ENCODE measurements at regions not wholly inside any gene's neighbourhood (a gene's known extent, or its start where the extent isn't known, plus 50 kb on each side); places are given as distances from the start of the nearest gene placed in this dataset.
"Not testable (repeated sequence)": the region's sequence is repeated elsewhere in the genome, so short reads cannot be mapped to it uniquely, and the experiment has no call there.

- DNase-seq (ENCODE audit: low spot score) = no peak
Observed at GRCh38 chr4:3879681-3880614, 113.8 kb downstream of the ADRA2C start.

GRCh38 chr4:3880615-3881120, 114.5 kb downstream of the ADRA2C start:
- peak; percentile 77 for DNase-seq (ENCODE audit: low spot score)

DNA sequence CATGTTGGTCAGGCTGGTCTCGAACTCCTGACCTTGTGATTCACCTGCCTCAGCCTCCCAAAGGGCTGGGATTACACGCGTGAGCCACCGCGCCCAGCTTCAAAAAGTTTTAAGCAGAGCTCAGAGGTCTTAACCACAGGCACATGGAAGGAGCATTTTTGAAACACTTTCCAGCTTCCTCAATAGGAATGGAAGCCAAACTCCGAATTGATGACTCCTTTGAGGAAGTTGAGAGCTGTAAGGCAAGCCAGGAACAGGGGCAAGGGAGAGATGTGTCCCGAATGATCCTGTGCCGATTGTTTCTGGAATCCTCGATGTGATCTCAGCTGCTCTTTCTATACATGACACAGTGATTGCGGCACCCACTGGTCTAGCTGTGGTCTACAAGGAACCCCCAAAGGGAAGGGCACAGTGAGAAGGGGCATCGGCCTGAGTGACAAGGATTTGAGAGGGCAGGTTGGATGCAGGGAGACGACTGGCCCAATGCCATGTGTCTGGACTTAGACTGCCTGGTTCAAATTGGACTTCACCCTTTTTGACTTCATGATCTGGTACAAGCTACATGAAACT, 116.2 kb downstream of the ADRA2C start:
- not testable (repeated sequence) for DNase-seq (ENCODE audit: low spot score)

GRCh38 chr4:3884261-3884660, 118.1 kb downstream of the ADRA2C start:
- not testable (repeated sequence) for DNase-seq (ENCODE audit: low spot score)

DNA sequence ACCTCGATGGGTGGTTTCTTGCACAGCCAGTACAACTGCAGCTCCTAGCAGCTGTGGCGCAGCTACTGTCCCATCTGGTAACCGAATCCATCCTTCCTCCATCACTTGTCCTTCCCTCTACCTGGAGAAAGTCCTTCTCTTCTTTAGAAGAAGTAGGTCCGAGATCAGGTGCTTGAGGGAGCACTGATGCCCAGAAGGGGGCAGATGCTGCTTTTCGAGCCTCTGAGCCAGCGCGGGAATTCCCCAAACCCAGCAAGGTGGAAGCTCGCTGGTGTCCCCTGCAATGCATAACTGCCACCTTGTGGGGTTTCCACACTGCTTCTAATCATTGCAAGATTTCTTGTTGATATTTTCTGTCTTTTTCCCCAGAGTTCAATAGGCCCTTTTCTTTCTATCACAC, 127.4 kb downstream of the ADRA2C start:
- DNase-seq (ENCODE audit: low spot score) = not testable (repeated sequence)

GRCh38 chr4:3894086-3894959, 128.1 kb downstream of the ADRA2C start:
- not testable (repeated sequence) for DNase-seq (ENCODE audit: low spot score)

GRCh38 chr4:3896441-3896840, 130.3 kb downstream of the ADRA2C start:
- no peak for DNase-seq (ENCODE audit: low spot score)

GRCh38 chr4:3896871-3897578, 130.8 kb downstream of the ADRA2C start:
- DNase-seq (ENCODE audit: low spot score) = not testable (repeated sequence)

GRCh38 chr4:3898098-3898497, 131.9 kb downstream of the ADRA2C start:
- DNase-seq (ENCODE audit: low spot score) = no peak

DNA sequence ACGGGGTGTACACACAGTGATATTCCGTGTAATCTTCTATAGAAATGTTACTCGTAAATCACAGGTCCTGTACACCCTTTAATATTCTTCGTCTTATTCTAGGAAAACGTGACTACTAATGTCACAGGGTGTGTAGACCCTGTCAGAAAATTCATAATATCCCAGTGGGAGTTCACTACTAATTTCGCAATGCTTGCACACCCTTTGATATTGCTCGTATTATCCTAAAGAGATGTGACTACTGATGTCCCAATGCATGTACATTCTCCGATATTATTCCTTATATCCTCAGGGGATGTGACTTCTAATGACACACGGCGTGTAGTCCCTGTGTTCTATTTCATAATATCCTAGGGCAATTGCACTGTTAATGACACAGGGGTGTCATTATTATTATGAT, 132.7 kb downstream of the ADRA2C start:
- not testable (repeated sequence) for DNase-seq (ENCODE audit: low spot score)

- DNase-seq (ENCODE audit: low spot score) = not testable (repeated sequence)
Observed at GRCh38 chr4:3904264-3904955, 138.2 kb downstream of the ADRA2C start.

DNA sequence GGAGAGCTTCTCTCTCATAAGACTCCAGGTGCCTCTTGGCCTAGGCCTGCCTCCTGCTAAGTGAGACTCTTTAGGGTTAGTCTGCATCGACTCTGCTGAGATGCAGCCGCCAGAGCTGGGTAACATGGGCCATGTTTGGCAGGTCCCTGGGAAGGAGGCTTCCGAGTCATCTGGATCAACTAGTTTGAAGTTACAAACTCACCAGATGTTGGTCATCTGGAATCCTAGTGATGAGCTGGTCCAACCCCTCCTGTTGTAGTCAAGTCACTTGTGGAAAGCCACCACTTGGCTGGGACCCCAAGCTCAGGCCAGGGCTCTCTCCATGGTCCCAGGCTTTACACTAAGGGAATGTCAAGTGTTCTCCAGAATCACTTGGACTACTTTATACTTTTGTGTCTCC, 143.4 kb downstream of the ADRA2C start:
- not testable (repeated sequence) for DNase-seq (ENCODE audit: low spot score)

DNA sequence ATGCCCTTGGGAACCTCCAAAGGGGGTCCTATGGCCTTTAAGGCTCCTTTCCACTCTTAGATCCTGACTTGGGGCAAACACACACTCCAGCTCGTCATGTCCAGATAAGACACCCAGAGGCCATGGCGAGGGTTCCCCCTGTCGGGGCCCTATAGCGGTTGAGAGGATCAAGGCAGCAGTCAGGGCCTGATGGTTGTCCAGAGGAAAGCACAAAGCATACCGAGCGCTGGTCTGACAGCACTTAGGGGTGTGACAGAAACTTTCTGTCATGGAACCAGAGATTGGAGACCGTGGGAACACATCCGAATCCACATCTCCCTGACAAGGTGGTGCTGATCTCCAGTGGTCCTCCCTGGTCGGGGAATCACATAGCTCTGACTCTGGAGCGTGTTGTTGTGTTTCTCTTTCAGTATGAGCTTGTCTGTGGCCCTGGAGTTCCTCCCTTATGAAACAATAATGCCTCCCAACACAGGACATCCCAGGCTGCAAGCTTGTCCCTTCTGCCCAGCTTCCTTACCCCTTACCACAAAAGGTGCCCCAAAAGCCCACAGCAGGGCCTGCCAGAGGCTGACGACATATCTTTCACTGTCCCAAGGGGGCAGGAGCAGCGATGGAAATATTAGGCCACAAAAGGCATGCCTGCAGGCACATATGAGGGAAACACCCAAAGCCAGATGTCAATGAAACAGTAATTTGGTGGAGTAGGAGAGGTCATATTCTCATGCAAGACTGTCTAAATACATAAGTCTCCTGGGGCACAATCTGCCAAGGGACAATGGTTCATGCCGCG, 144.2 kb downstream of the ADRA2C start:
- not testable (repeated sequence) for DNase-seq (ENCODE audit: low spot score)

DNA sequence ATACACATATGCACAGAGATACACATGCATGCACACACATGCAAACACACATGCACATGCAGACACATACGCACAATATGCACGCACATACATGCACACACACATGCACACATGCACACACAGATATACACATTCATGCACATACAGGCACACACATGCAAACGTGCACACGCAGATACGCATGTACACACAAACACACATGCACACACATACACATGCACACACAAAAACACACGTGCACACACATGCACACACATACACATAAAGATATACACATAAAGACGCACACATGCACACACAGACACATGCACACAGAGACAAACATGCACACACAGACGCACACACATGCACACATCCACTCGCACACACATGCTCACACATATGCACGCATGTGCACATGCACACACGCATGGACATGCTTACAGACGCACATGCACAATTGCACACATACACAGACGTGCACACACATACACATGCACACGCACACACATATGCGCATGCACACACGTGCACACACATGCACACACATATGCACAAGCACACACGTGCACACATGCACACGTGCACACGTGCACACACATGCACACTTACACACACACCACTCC, 145.2 kb downstream of the ADRA2C start:
- no peak for DNase-seq (ENCODE audit: low spot score)

DNA sequence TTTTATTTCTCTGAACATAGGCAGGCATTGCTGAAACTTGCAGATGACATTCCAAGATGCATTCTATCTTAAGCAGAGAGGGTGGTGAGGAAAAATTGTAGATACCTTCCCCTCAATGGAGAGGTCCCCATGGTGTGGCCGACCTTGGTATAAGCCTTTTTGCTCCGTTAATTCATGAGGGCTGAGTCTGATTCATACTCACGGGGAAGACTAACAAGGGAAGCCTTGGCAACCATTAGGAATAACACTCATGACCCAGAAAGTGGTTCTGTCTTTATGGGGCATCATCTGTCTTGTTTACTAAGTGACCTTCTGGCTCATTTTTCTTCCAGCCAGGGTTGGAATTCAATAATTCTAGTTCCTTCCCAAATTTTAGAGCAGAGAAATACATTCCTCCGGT, 148.3 kb downstream of the ADRA2C start:
- not testable (repeated sequence) for DNase-seq (ENCODE audit: low spot score)

DNA sequence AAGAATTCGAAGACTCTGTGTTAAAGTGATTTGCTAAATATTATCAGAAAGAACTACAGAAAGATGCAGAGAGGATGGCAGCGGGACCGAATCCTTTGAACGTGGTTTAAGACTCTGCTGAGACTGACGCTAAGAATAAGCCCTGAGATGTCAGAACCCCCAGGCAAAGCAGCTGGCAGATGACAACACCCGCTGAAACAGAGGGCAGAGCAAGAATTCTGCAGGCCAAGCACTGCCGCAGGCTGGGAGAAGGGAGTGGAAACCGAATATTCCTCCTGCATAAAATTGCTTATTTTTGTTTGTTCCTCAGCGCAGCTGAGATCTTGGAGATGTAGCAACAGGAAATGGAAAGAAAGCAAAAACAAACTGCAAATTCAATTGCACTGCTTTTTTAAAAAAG, 153.3 kb downstream of the ADRA2C start:
- not testable (repeated sequence) for DNase-seq (ENCODE audit: low spot score)

- not testable (repeated sequence) for DNase-seq (ENCODE audit: low spot score)
Observed at GRCh38 chr4:3921902-3922301, 155.7 kb downstream of the ADRA2C start.

DNA sequence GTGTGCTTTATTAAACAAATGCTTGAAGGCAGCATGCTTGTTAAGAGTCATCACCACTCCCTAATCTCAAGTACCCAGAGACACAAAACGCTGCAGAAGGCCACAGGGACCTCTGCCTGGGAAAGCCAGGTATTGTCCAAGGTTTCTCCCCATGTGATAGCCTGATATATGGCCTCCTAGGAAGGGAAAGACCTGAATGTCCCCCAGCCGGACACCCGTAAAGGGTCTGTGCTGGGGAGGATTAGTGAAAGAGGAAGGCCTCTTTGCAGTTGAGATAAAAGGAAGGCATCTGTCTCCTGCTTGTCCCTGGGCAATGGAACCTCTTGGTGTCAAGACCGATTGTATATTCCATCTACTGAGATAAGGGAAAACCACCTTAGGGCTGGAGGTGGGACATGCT, 159.7 kb downstream of the ADRA2C start:
- DNase-seq (ENCODE audit: low spot score) = not testable (repeated sequence)

GRCh38 chr4:3926271-3926670, 160.1 kb downstream of the ADRA2C start:
- DNase-seq (ENCODE audit: low spot score) = not testable (repeated sequence)
